Coronary artery (tissue), 2 donors: ENCODE measurements at regions not wholly inside any gene's neighbourhood (a gene's known extent, or its start where the extent isn't known, plus 50 kb on each side); places are given as distances from the start of the nearest gene placed in this dataset.

Experiments
- DNase-seq: peaks from one replicate; pipeline ENCODE4 v3.0.0-alpha.2; 2017; ENCODE audit warnings: low spot score
- H3K27ac ChIP-seq, 2 donors: fragments of 200-600 bp; sonication (generic); one replicate each; pipeline ENCODE4 v1.5.1; 2016 to 2019
- H3K4me3 ChIP-seq: fragments of 200-600 bp; sonication (generic); 2 replicates; pipeline ENCODE4 v1.5.1; 2016; ENCODE audit warnings: mild to moderate bottlenecking, moderate library complexity
- CTCF ChIP-seq: fragments of 200-600 bp; sonication (generic); IDR thresholded peaks from one replicate; pipeline ENCODE4 v1.5.1; 2019; ENCODE audit warnings: antibody characterized with exemption

- Histone ChIP-seq H3K27ac (no peak overlapping the region), H3K4me3 (no peak overlapping the region)
- TF ChIP-seq CTCF = no peak
- no peak for DNase-seq
Measured at GRCh38 chr3:127041264-127041820, 58.4 kb downstream of the PLXNA1 start.

GRCh38 chr3:127041933-127042332, 59.0 kb downstream of the PLXNA1 start:
- no peak for DNase-seq
- H3K4me3 ChIP-seq = no peak overlapping the region
- H3K27ac ChIP-seq = no peak overlapping the region
- no peak for TF ChIP-seq CTCF

- no peak overlapping the region for H3K4me3 ChIP-seq
- H3K27ac ChIP-seq = peak overlapping the region in 1 of 2 donors; percentile 79
- no peak for DNase-seq
- TF ChIP-seq CTCF = no peak
Measured at GRCh38 chr3:127042634-127043033, 59.7 kb downstream of the PLXNA1 start.

GRCh38 chr3:127043041-127043641, 60.2 kb downstream of the PLXNA1 start:
- H3K27ac ChIP-seq = peak overlapping the region; percentile 63 to 79
- H3K4me3 ChIP-seq = no peak overlapping the region
- TF ChIP-seq CTCF = no peak
- no peak for DNase-seq

GRCh38 chr3:127043731-127044510, 61.0 kb downstream of the PLXNA1 start:
- H3K27ac ChIP-seq = peak overlapping the region; percentile 63 to 79
- no peak for DNase-seq
- TF ChIP-seq CTCF = no peak
- no peak overlapping the region for H3K4me3 ChIP-seq

GRCh38 chr3:127044996-127045395, 62.1 kb downstream of the PLXNA1 start:
- H3K4me3 ChIP-seq = no peak overlapping the region
- TF ChIP-seq CTCF = no peak
- DNase-seq = no peak
- H3K27ac ChIP-seq = no peak overlapping the region
